ENCODE measurements at regions not wholly inside any gene's neighbourhood (a gene's known extent, or its start where the extent isn't known, plus 50 kb on each side); places are given as distances from the start of the nearest gene placed in this dataset.

DNA sequence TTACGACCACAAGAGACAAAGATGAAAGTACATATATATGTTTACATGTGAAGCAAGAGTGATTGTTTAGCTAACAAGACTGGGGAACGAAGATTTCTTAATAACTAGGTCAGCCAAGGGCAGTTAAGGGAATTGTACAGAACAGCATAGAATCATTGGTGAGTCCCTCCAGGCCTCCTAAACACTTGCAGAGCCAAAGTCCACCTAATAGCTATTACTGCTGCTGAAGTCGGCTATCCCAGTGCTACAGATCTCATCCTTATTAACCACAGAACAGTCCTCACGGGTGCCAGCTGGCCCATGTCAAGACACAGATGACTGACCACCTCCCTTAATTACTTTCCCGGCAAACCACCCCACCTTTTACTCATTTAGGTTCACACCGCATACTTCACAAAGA lies 68.5 kb upstream of the OPCML start:
- Histone ChIP-seq H3K4me2 (ENCODE audit: low read length) (no peak overlapping the region), H3K27ac (ENCODE audit: low read depth, low read length, poor library complexity, severe bottlenecking) (no peak overlapping the region), H4K20me1 (ENCODE audit: insufficient read depth, low read length) (no peaks in the 10 kb centered on the region), H3K4me3 (ENCODE audit: low read depth, low read length, poor library complexity, severe bottlenecking) (no peak overlapping the region), H3K9ac (ENCODE audit: low read length) (no peak overlapping the region), H3K9me2 (ENCODE audit: low read depth, low read length) (no peaks in the 10 kb centered on the region), H3K36me3 (ENCODE audit: insufficient read depth, low read length) (no peaks in the 10 kb centered on the region), H3K27me3 (ENCODE audit: insufficient read depth, low read length) (no peaks in the 10 kb centered on the region), H3K79me2 (ENCODE audit: insufficient read depth, low read length) (no peaks in the 10 kb centered on the region), H3K9me3 (ENCODE audit: low read length) (no peaks in the 10 kb centered on the region), H3K4me1 (ENCODE audit: insufficient read depth, low read length, severe bottlenecking) (no peaks in the 10 kb centered on the region), H3F3A (ENCODE audit: insufficient read depth, low read length) (no peaks in the 10 kb centered on the region), H2AFZ (ENCODE audit: low read length) (no peak overlapping the region)
- TF ChIP-seq, protein P1, sequence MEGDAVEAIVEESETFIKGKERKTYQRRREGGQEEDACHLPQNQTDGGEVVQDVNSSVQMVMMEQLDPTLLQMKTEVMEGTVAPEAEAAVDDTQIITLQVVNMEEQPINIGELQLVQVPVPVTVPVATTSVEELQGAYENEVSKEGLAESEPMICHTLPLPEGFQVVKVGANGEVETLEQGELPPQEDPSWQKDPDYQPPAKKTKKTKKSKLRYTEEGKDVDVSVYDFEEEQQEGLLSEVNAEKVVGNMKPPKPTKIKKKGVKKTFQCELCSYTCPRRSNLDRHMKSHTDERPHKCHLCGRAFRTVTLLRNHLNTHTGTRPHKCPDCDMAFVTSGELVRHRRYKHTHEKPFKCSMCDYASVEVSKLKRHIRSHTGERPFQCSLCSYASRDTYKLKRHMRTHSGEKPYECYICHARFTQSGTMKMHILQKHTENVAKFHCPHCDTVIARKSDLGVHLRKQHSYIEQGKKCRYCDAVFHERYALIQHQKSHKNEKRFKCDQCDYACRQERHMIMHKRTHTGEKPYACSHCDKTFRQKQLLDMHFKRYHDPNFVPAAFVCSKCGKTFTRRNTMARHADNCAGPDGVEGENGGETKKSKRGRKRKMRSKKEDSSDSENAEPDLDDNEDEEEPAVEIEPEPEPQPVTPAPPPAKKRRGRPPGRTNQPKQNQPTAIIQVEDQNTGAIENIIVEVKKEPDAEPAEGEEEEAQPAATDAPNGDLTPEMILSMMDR (IDR thresholded peaks at IDR 0.05; ENCODE audit: low read length): no peak
- TF ChIP-seq EZH2 (IDR thresholded peaks at IDR 0.05; ENCODE audit: borderline replicate concordance, low read length): no peak

DNA sequence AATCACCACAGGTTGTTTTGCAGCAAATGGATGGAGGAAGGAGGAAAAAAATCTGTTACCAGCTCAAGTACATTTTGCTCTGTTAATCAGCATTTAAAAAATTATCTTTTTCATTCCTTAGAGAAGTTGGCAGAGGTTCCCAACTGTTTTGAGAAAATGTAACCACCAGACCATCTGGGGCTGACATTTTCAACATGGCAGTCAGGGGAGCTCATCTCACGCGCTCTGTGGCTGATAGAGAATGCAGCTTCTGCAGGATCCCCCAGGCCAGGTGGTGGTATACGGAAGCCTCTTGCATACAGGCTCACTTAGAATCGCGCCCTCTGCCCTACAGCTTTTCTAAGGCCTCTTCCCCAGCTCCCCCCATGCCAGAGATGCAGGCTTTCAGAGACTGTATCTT lies 68.0 kb upstream of the OPCML start:
- Histone ChIP-seq H2AFZ (ENCODE audit: low read length) (no peak overlapping the region), H3K79me2 (ENCODE audit: insufficient read depth, low read length) (no peaks in the 10 kb centered on the region), H3K27me3 (ENCODE audit: insufficient read depth, low read length) (no peaks in the 10 kb centered on the region), H3K9me2 (ENCODE audit: low read depth, low read length) (no peaks in the 10 kb centered on the region), H3F3A (ENCODE audit: insufficient read depth, low read length) (no peaks in the 10 kb centered on the region), H3K4me3 (ENCODE audit: low read depth, low read length, poor library complexity, severe bottlenecking) (no peak overlapping the region), H3K9ac (ENCODE audit: low read length) (no peak overlapping the region), H3K9me3 (ENCODE audit: low read length) (no peaks in the 10 kb centered on the region), H3K36me3 (ENCODE audit: insufficient read depth, low read length) (no peaks in the 10 kb centered on the region), H3K4me1 (ENCODE audit: insufficient read depth, low read length, severe bottlenecking) (no peaks in the 10 kb centered on the region), H3K4me2 (ENCODE audit: low read length) (no peak overlapping the region), H3K27ac (ENCODE audit: low read depth, low read length, poor library complexity, severe bottlenecking) (no peak overlapping the region), H4K20me1 (ENCODE audit: insufficient read depth, low read length) (no peaks in the 10 kb centered on the region)
- TF ChIP-seq, protein P1 (IDR thresholded peaks at IDR 0.05; ENCODE audit: low read length): no peak
- TF ChIP-seq EZH2 (IDR thresholded peaks at IDR 0.05; ENCODE audit: borderline replicate concordance, low read length): no peak

DNA sequence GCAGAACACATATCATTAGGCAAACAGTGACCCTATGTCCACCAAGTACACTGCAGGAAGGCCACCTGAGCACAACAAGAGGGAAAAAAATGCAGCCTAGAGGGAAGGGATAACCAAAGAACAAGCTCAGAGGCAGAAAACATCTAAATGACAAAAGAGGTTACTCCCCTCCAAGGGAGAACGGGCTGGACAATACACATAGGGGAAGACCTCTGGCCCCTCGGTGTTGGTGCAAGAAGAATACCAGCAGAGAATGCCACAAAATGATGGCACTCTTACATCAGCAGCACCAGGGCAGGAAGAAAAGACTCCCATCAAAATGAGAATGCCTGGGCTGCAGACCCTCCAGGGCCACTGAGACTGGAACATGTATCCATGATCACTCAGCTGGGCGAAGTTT lies 66.6 kb upstream of the OPCML start:
- H4K20me1 ChIP-seq (ENCODE audit: insufficient read depth, low read length): no peaks in the 10 kb centered on the region
- no peaks in the 10 kb centered on the region for H3K4me1 ChIP-seq (ENCODE audit: insufficient read depth, low read length, severe bottlenecking)
- no peak overlapping the region for H3K4me3 ChIP-seq (ENCODE audit: low read depth, low read length, poor library complexity, severe bottlenecking)
- no peak overlapping the region for H3K9ac ChIP-seq (ENCODE audit: low read length)
- no peak for TF ChIP-seq EZH2 (IDR thresholded peaks at IDR 0.05; ENCODE audit: borderline replicate concordance, low read length)
- TF ChIP-seq, protein P1 (IDR thresholded peaks at IDR 0.05; ENCODE audit: low read length): no peak
- no peak overlapping the region for H2AFZ ChIP-seq (ENCODE audit: low read length)
- H3K27me3 ChIP-seq (ENCODE audit: insufficient read depth, low read length): no peaks in the 10 kb centered on the region
- H3K79me2 ChIP-seq (ENCODE audit: insufficient read depth, low read length): no peaks in the 10 kb centered on the region
- no peaks in the 10 kb centered on the region for H3F3A ChIP-seq (ENCODE audit: insufficient read depth, low read length)
- no peaks in the 10 kb centered on the region for H3K9me2 ChIP-seq (ENCODE audit: low read depth, low read length)
- H3K9me3 ChIP-seq (ENCODE audit: low read length): no peaks in the 10 kb centered on the region
- no peak overlapping the region for H3K4me2 ChIP-seq (ENCODE audit: low read length)
- H3K27ac ChIP-seq (ENCODE audit: low read depth, low read length, poor library complexity, severe bottlenecking): no peak overlapping the region
- H3K36me3 ChIP-seq (ENCODE audit: insufficient read depth, low read length): no peaks in the 10 kb centered on the region
